RPMI7951 (cell line): ENCODE measurements at regions not wholly inside any gene's neighbourhood (a gene's known extent, or its start where the extent isn't known, plus 50 kb on each side); places are given as distances from the start of the nearest gene placed in this dataset.
"Not testable (repeated sequence)": the region's sequence is repeated elsewhere in the genome, so short reads cannot be mapped to it uniquely, and the experiment has no call there.

Experiments
- DNase-seq: peaks from one replicate; pipeline ENCODE4 v3.0.0-alpha.2; 2012; ENCODE audit warnings: low read depth

DNA sequence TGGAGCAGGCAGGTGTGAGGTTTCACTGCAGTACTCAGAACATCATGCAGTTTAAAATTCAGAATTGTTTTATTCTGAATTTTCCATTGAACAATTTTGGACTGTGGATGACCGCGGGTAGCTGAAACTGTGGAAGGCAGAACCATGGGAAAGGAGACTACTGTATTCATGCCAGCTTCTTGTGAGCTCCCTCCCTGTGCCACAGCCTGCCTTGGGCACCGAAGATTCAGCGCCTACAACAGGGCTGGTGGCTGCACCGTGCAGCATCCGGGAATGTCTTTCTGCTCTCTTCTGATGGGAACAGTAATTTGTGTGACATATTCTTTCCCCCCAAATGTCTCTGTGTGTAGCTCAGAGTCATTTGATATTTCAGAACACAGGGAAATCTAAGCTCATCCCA is 118.5 kb upstream of the NKX1-1 start:
- no peak for DNase-seq

GRCh38 chr4:1523907-1524636 is 117.8 kb upstream of the NKX1-1 start:
- DNase-seq: no peak

- DNase-seq: no peak
Measured at GRCh38 chr4:1523506-1523905, 117.3 kb upstream of the NKX1-1 start.

- DNase-seq: no peak
Measured at GRCh38 chr4:1523033-1523432, 116.8 kb upstream of the NKX1-1 start.

DNA sequence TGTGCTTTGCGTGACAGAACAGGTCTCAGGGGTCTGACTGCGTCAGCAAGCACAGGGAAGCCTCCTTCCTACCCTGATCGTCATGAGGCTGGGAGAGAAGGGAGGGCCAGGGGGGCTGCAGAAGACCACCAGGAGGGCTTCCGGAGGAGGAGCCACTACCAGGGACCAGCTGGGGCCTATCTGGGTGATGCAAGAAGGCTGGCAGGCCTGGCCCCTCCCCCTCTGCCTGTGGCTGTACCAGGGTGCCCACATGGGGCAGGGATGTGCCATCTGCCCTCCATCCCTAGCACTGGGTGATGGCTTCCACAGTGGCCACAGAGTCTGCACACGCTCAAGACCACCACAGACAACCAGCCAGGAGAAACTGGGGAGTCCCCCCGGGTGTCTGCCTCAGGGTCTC is 116.4 kb upstream of the NKX1-1 start:
- DNase-seq: no peak

DNA sequence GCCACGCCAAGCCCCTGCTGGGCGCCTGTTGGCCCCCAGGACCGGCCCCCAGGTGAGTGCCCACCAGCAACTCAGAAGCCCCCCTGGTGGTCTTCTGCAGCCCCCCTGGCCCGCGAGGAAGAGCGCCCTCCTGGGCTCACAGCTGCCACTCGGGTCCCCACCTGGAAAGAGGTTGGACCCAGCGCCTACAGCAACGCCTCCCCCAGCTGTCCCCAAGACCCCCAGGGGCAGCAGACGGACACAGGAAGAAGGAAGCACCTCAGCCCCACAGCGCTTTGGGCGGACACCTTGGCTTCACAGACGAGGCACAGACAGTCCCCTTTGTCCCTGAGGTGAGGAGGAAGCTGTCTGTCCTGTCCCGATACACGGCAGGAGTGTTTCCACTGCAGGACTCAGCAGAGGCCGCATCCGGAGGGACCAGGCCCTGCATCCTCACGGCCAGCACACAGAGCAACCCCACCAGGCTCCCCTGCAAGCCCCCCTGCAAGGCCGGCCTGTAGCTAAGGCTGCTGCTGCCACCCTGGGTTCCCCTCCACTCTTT is 115.6 kb upstream of the NKX1-1 start:
- DNase-seq: no peak

DNA sequence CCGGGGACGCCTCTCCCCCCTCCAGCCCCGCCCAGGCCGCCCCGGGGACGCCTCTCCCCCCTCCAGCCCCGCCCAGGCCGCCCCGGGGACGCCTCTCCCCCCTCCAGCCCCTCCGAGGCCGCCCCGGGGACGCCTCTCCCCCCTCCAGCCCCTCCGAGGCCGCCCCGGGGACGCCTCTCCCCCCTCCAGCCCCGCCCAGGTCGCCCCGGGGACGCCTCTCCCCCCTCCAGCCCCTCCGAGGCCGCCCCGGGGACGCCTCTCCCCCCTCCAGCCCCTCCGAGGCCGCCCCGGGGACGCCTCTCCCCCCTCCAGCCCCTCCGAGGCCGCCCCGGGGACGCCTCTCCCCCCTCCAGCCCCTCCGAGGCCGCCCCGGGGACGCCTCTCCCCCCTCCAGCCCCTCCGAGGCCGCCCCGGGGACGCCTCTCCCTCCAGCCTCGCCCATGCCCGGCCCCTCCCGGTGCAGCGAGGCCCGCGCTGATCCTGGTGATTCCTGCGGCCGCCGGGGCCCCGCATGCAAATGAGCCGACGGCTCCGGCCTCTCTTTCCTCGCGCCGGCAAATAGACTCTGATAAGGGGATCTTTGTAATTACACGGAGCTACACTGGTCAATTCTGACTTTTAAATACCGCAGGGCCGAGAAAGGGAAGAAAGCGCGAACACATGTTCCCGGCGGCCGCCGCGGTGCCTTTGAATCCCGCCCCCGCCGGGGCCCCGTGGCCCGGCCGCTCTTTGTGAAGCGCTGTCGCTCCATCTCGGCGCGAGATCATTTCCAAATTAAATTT is 114.7 kb upstream of the NKX1-1 start:
- DNase-seq: not testable (repeated sequence)

DNA sequence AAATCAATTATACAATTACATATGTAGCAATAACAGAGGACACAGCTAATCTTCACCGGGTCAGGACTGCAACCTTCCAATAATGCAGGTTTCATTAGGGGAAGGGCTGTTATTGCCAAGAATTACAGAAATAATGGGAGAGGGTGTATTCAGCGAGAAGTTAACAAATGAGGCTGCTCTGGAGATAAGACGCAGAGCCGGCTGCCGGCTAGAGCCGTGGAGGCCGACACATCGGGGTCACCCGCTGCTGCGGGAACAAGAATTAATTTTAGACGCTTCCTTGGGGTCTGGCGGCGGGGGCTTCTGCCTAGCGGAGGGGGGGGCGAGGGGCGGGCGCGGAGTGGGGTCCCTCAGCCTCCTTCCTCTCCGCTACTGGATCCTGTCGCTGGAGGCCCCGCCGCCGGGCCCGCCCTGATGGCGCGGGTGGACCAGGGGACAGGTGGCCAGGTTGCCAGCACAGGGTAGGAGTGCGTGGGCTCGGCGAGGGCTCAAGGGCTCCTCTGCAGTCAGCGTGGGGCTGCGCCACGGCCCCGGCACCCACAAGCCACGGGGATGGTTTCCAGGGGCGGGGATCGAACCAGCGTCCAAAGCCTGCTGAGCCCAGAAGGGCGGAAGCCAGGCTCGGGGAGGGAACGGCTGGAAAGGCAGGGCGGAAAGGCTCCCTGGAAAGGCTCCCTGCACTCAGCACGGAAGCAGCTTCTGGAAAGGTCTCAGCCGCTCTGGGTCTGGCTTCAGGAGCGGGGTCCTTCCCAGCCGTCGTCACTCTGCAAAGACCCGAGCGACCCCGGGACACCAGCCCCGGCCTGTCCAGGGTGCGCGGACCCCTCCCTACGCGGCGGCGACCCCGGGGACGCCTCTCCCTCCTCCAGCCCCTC is 113.8 kb upstream of the NKX1-1 start:
- DNase-seq: no peak

DNA sequence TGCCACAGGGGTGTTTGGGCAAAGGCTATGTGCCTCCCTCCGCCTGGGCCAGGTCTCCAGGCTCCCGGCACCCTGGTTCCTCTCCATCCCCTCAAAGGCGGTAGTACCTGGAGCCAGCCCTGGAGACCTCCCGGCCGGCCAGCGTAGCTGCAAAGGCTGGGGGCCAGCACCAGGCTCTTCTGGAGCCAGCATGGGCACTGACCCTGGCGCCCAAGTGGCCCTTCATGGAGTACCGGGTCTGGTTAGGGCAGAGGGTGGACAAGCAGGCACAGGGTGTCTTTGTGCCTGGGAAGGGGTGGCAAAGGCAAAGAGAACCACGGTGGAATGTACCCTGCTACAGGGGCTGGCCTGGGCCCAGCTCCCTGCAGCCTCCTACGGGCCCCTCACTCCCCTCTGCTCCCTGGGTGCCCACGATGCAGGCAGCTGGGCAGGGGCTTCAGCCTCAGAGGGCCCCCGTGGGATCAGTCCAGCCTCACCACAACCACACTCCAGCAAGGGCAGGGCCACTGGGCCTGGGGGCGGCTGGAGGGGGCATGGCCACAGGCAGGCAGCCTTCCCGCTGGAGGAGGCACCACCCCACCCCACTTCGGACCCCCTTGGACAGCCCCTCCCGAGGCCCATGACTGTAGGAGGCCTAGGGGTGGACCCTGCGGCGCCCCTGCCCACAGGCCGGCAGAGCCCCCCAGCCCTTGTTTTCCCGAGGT is 112.9 kb upstream of the NKX1-1 start:
- DNase-seq: no peak

- no peak for DNase-seq
Measured at GRCh38 chr4:1517592-1518411, 111.6 kb upstream of the NKX1-1 start.

DNA sequence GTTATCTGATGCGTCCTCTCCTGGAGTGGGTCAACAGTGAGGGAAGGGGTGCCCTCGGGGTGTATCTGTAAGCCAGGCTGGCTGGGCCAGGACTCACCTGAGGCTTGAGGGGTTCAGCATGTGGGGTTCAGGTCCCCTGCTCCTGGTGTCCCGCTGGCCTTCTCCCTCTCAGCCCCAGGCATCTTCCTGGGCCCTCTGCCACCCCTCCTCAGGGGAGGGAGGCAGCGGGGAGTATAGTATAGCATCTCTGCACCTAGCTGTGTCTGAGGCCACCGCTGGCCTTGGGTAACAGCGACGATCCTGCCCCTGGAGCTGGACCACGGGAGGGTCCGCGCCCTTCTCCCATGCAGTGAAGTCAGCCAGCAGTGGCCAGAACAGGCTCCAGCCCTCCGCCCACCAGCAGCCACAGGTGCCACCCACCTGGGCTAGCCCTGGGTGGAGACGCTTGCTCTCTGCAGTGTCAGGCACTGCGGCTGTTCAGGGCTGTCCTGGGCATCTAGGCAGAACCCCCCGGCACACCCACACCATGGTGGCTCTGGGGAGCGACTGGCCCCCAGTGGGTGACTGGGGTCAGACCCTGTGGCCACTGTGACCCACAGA is 110.7 kb upstream of the NKX1-1 start:
- DNase-seq: no peak

GRCh38 chr4:1516261-1516660 is 110.0 kb upstream of the NKX1-1 start:
- DNase-seq: no peak

DNA sequence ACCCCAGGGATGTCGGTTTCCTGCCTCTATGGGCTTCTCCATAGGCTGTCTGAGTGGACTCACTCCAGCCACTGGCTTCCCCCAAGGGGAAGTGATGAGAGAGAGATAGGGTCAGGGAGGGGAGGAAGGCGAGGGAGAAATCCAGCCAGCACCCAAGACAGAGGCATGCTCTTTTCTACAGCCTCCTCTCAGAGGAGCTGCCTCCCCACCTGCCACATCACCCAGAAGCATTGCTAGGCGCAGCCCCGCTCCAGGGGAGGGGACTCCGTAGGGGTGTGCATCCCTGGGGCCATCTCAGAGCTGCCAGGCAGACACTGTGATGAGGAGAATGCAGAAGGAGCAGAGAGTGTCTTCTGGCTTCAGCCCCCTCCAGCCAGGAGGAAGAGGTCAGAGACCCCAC is 109.5 kb upstream of the NKX1-1 start:
- DNase-seq: no peak

DNA sequence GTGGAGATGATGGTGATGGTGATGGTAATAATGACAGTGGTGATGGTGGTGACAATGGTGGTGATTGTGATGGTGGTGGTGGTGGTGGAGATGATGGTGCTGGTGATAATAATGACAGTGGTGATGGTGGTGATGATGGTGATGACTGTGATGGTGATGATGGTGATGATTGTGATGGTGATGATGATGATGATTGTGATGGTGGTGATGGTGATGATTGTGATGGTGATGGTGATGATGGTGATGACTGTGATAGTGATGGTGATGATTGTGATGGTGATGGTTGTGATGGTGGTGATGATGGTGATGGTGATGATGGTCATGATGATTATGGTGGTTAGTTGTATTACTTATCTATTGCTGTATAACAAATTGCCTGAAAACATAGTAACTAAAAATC is 108.9 kb upstream of the NKX1-1 start:
- no peak for DNase-seq

GRCh38 chr4:1514612-1515011 is 108.4 kb upstream of the NKX1-1 start:
- DNase-seq: no peak

DNA sequence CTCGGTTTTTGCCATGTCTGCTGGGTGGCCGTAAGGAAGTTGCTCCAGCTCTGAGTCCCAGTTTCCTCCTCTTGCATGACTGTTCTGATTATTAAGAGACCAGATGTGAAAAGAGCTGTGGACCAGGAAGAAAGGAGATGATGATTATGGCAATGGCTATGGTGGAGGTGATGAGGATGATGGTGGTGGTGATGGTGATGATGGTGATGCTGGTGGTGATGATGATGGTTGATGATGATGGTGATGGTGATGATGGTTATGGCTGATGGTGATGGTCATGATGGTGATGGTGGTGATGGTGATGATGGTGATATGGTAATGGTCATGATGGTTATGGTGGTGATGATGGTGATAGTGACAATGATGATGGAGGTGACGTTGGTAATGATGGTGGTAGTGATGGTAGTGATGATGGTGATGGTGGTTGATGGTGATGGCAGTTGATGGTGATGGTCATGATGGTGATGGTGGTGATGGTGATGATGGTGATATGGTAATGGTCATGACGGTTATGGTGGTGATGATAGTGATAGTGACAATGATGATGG is 107.8 kb upstream of the NKX1-1 start:
- DNase-seq: no peak

- no peak for DNase-seq
Measured at GRCh38 chr4:1512738-1513660, 106.8 kb upstream of the NKX1-1 start.

GRCh38 chr4:1512051-1512737 is 106.0 kb upstream of the NKX1-1 start:
- DNase-seq: no peak
